Keratinocyte (primary cell): ENCODE measurements at regions not wholly inside any gene's neighbourhood (a gene's known extent, or its start where the extent isn't known, plus 50 kb on each side); places are given as distances from the start of the nearest gene placed in this dataset.

ENCODE experiments used
- DNase-seq: peaks from one replicate; pipeline ENCODE4 v3.0.0-alpha.2; 2011; ENCODE audit warnings: low read depth, missing footprints, low spot score
- FAIRE-seq: peaks from 2 replicates; lab custom pipeline; 2011; peaks lifted over from hg19 to GRCh38; lab: Jason Lieb, UNC
- H2AFZ ChIP-seq: 2 replicates; pipeline ENCODE4 v1.6.0; 2012; ENCODE audit warnings: low read length, control low read depth, inconsistent platforms; ENCODE audit not compliant: control insufficient read depth
- H3K27ac ChIP-seq: 2 replicates; pipeline ENCODE4 v1.5.1; 2011; ENCODE audit warnings: low read length; ENCODE audit not compliant: control insufficient read depth, insufficient read depth
- H3K27me3 ChIP-seq: 3 replicates; pipeline ENCODE4 v1.6.0; 2011; ENCODE audit warnings: low read length; ENCODE audit not compliant: control insufficient read depth, insufficient read depth; ENCODE audit errors: extremely low read depth
- H3K36me3 ChIP-seq, 2 experiments: 2 replicates in 1 of 2; 3 replicates in 1 of 2; pipeline ENCODE4 v1.5.1; 2011; ENCODE audit warnings: low read length in 2 of 2, mild to moderate bottlenecking in 1 of 2; ENCODE audit not compliant: control insufficient read depth in 2 of 2, insufficient read depth in 2 of 2; ENCODE audit errors: extremely low read depth in 1 of 2
- H3K4me1 ChIP-seq: 3 replicates; pipeline ENCODE4 v1.5.1; 2011; ENCODE audit warnings: low read length; ENCODE audit not compliant: control insufficient read depth, insufficient read depth; ENCODE audit errors: extremely low read depth
- H3K4me2 ChIP-seq: 3 replicates; pipeline ENCODE4 v1.6.0; 2011; ENCODE audit warnings: low read depth, low read length; ENCODE audit not compliant: control insufficient read depth, insufficient read depth; ENCODE audit errors: extremely low read depth
- H3K4me3 ChIP-seq, 3 experiments: fragments of 200-600 bp in 1 of 3; sonication (generic) in 1 of 3; 2 replicates in 2 of 3; 3 replicates in 1 of 3; pipeline ENCODE4 v1.5.1; 2011 to 2016; ENCODE audit warnings: low read length in 3 of 3, mild to moderate bottlenecking in 3 of 3, control low read depth in 2 of 3, inconsistent platforms in 1 of 3, low read depth in 1 of 3, mixed read lengths in 1 of 3, mixed run types in 1 of 3, moderate library complexity in 1 of 3; ENCODE audit not compliant: control insufficient read depth in 2 of 3, insufficient read depth in 2 of 3; ENCODE audit errors: extremely low read depth in 1 of 3
- H3K79me2 ChIP-seq: 2 replicates; pipeline ENCODE4 v1.6.0; 2012; ENCODE audit warnings: low read length; ENCODE audit not compliant: control insufficient read depth, insufficient read depth
- H3K9ac ChIP-seq: 3 replicates; pipeline ENCODE4 v1.6.0; 2011; ENCODE audit warnings: low read length; ENCODE audit not compliant: control insufficient read depth, insufficient read depth; ENCODE audit errors: extremely low read depth
- H3K9me1 ChIP-seq: 3 replicates; pipeline ENCODE4 v1.6.0; 2011; ENCODE audit warnings: low read length; ENCODE audit not compliant: control insufficient read depth, insufficient read depth; ENCODE audit errors: extremely low read depth
- H3K9me3 ChIP-seq: 2 replicates; pipeline ENCODE4 v1.5.1; 2012; ENCODE audit warnings: low read depth, low read length; ENCODE audit not compliant: control insufficient read depth
- H4K20me1 ChIP-seq: 3 replicates; pipeline ENCODE4 v1.6.0; 2011; ENCODE audit warnings: low read length; ENCODE audit not compliant: control insufficient read depth, insufficient read depth; ENCODE audit errors: extremely low read depth
- CTCF ChIP-seq, 3 experiments: IDR thresholded peaks in 1 of 3; conservative IDR thresholded peaks in 1 of 3; optimal IDR thresholded peaks in 1 of 3; 2 replicates in 2 of 3; 3 replicates in 1 of 3; pipeline versions ENCODE3 to v1.5.1; 2011; ENCODE audit warnings: low read length in 3 of 3, mild to moderate bottlenecking in 3 of 3, moderate library complexity in 2 of 3, control low read depth in 1 of 3, inconsistent platforms in 1 of 3; ENCODE audit not compliant: insufficient read depth in 2 of 3; ENCODE audit errors: extremely low read depth in 1 of 3
- EZH2 ChIP-seq: IDR thresholded peaks from one replicate; pipeline ENCODE4 v1.6.1; 2012; ENCODE audit warnings: inconsistent platforms, mild to moderate bottlenecking, low read length, moderate library complexity
- dilution Hi-C: fragments of 300-500 bp; cut with MboI; formaldehyde crosslinking; loops from one replicate; pipeline ENCODE4 v1.7.0; 2020; ENCODE audit warnings: low sequenced_read_pairs; ENCODE audit not compliant: extremely low pct_ligation_motif_present

GRCh38 chr9:71629578-71630215 lies 138.6 kb downstream of the CEMIP2 start:
- Histone ChIP-seq H3K36me3 (no peaks in the 10 kb centered on the region), H3K9ac (no peak overlapping the region), H3K4me2 (no peak overlapping the region), H3K27ac (no peak overlapping the region), H3K79me2 (no peaks in the 10 kb centered on the region), H4K20me1 (no peaks in the 10 kb centered on the region), H3K9me3 (no peaks in the 10 kb centered on the region), H3K4me3 (no peak overlapping the region), H3K4me1 (peaks cover 6% of the 10 kb centered on the region), H3K9me1 (no peaks in the 10 kb centered on the region), H2AFZ (no peak overlapping the region), H3K27me3 (no peaks in the 10 kb centered on the region)
- DNase-seq: no peak
- dilution Hi-C loops: no loop called here
- FAIRE-seq: no peak
- TF ChIP-seq EZH2: no peak
- no peak for TF ChIP-seq CTCF (optimal IDR thresholded peaks at IDR 0.05 in 1 of 3, IDR thresholded peaks at IDR 0.05 in 1 of 3, conservative IDR thresholded peaks at IDR 0.05 in 1 of 3; ENCODE audit: extremely low read depth in 1 of 3, insufficient read depth in 2 of 3, low read length in 3 of 3)

GRCh38 chr9:71628247-71628646 lies 140.1 kb downstream of the CEMIP2 start:
- Histone ChIP-seq H3K36me3 (no peaks in the 10 kb centered on the region), H3K4me3 (no peak overlapping the region), H3K27me3 (no peaks in the 10 kb centered on the region), H3K9ac (no peak overlapping the region), H3K79me2 (no peaks in the 10 kb centered on the region), H3K9me1 (no peaks in the 10 kb centered on the region), H3K4me2 (no peak overlapping the region), H3K9me3 (no peaks in the 10 kb centered on the region), H3K27ac (no peak overlapping the region), H2AFZ (no peak overlapping the region), H3K4me1 (peaks cover 6% of the 10 kb centered on the region), H4K20me1 (no peaks in the 10 kb centered on the region)
- DNase-seq (no peak), FAIRE-seq (no peak)
- peak; percentile 8 to 28 (median 20) for TF ChIP-seq CTCF (optimal IDR thresholded peaks at IDR 0.05 in 1 of 3, IDR thresholded peaks at IDR 0.05 in 1 of 3, conservative IDR thresholded peaks at IDR 0.05 in 1 of 3; ENCODE audit: extremely low read depth in 1 of 3, insufficient read depth in 2 of 3, low read length in 3 of 3)
- TF ChIP-seq EZH2: no peak
- dilution Hi-C loops: no loop called here
